ENCODE measurements at regions not wholly inside any gene's neighbourhood (a gene's known extent, or its start where the extent isn't known, plus 50 kb on each side); places are given as distances from the start of the nearest gene placed in this dataset.

GRCh38 chr18:71503222-71503621 lies 1040.9 kb downstream of the CBLN2 start:
- Mint-ChIP-seq H3K36me3 (no peaks in the 10 kb centered on the region), H3K4me1 (no peaks in the 10 kb centered on the region), H3K9me3 (peaks cover 48% of the 10 kb centered on the region), H3K27me3 (ENCODE audit: low read depth) (no peaks in the 10 kb centered on the region), H3K27ac (no peak overlapping the region), H3K4me3 (no peak overlapping the region)
- no peak for TF ChIP-seq CTCF (IDR thresholded peaks at IDR 0.05; ENCODE audit: unreplicated experiment)
- DNase-seq (ENCODE audit: low spot score in 2 of 2, unreplicated experiment in 2 of 2) = no peak

GRCh38 chr18:71485611-71486010 lies 1058.5 kb downstream of the CBLN2 start:
- Mint-ChIP-seq H3K9me3 (peaks cover 7% of the 10 kb centered on the region), H3K4me3 (no peak overlapping the region), H3K36me3 (no peaks in the 10 kb centered on the region)

GRCh38 chr18:71471963-71472725 lies 1072.0 kb downstream of the CBLN2 start:
- no peak overlapping the region for H3K27ac Mint-ChIP-seq
- no peak overlapping the region for H3K4me3 Mint-ChIP-seq
- H3K9me3 Mint-ChIP-seq = peaks cover 7% of the 10 kb centered on the region
- DNase-seq (ENCODE audit: low spot score in 2 of 2, unreplicated experiment in 2 of 2) = no peak
- H3K27me3 Mint-ChIP-seq (ENCODE audit: low read depth) = no peaks in the 10 kb centered on the region
- no peak for TF ChIP-seq CTCF (IDR thresholded peaks at IDR 0.05; ENCODE audit: unreplicated experiment)
- no peaks in the 10 kb centered on the region for H3K36me3 Mint-ChIP-seq
- no peaks in the 10 kb centered on the region for H3K4me1 Mint-ChIP-seq

More at GRCh38 chr18:71485611-71486010, 1058.5 kb downstream of the CBLN2 start:
- DNase-seq (ENCODE audit: low spot score in 2 of 2, unreplicated experiment in 2 of 2) = no peak
- TF ChIP-seq CTCF (IDR thresholded peaks at IDR 0.05; ENCODE audit: unreplicated experiment) = no peak
- Mint-ChIP-seq H3K27ac (no peak overlapping the region), H3K4me1 (no peaks in the 10 kb centered on the region), H3K27me3 (ENCODE audit: low read depth) (no peaks in the 10 kb centered on the region)

- Mint-ChIP-seq H3K4me3 (no peak overlapping the region), H3K9me3 (no peaks in the 10 kb centered on the region), H3K27me3 (ENCODE audit: low read depth) (no peaks in the 10 kb centered on the region), H3K36me3 (no peaks in the 10 kb centered on the region), H3K4me1 (no peaks in the 10 kb centered on the region), H3K27ac (no peak overlapping the region)
- no peak for TF ChIP-seq CTCF (IDR thresholded peaks at IDR 0.05; ENCODE audit: unreplicated experiment)
- DNase-seq (ENCODE audit: low spot score in 2 of 2, unreplicated experiment in 2 of 2) = no peak
Observed at GRCh38 chr18:71456206-71456605, 1087.9 kb downstream of the CBLN2 start.

- no peaks in the 10 kb centered on the region for H3K36me3 Mint-ChIP-seq
- no peak overlapping the region for H3K4me3 Mint-ChIP-seq
- H3K9me3 Mint-ChIP-seq = peaks cover 6% of the 10 kb centered on the region
- no peak for TF ChIP-seq CTCF (IDR thresholded peaks at IDR 0.05; ENCODE audit: unreplicated experiment)
- H3K27me3 Mint-ChIP-seq (ENCODE audit: low read depth) = no peaks in the 10 kb centered on the region
- no peak overlapping the region for H3K27ac Mint-ChIP-seq
- H3K4me1 Mint-ChIP-seq = no peaks in the 10 kb centered on the region
- DNase-seq (ENCODE audit: low spot score in 2 of 2, unreplicated experiment in 2 of 2) = no peak
Observed at GRCh38 chr18:71450257-71450656, 1093.9 kb downstream of the CBLN2 start.
